Sciatic nerve (tissue), 2 donors: ENCODE measurements at regions not wholly inside any gene's neighbourhood (a gene's known extent, or its start where the extent isn't known, plus 50 kb on each side); places are given as distances from the start of the nearest gene placed in this dataset.
"Not testable (repeated sequence)": the region's sequence is repeated elsewhere in the genome, so short reads cannot be mapped to it uniquely, and the experiment has no call there.

ENCODE experiments used
- ATAC-seq: fragments of 200-7000 bp; cut with Tn5 transposase; one replicate; pipeline ENCODE4 v1.9.1; 2020; ENCODE audit warnings: mild to moderate bottlenecking, moderate library complexity
- DNase-seq: peaks from one replicate; pipeline ENCODE4 v3.0.0-alpha.2; 2020; ENCODE audit warnings: low spot score
- intact Hi-C: fragments of 100-400 bp; cut with DNase I; formaldehyde crosslinking; loops from one replicate; pipeline ENCODE4 v1.14.2; 2022
- donor health status: DM: no; HTN: no; CAD: no.
- donor health status: DM: no; HTN: no; CAD: no.

DNA sequence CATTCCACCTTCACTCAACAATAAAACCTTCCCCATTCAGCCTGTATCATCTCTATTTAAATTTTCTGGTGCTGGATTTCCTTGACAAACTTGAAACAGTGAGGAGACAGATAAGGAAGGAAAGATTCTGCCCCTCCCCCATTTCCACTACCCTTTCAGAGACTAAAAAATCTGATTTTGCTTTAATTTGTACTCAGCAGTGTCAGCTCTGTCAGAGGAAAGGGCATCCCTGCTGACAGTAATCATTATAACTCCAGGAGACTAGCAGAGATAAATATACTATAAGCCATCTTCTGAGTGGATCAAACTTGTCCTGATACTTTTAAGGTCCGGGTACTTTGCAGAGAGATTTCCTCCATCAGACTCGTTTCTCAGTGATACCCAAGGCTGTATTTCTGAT lies 155.6 kb downstream of the SAMD5 start:
- ATAC-seq (no peak), DNase-seq (no peak)
- intact Hi-C loops, result no loop called here

DNA sequence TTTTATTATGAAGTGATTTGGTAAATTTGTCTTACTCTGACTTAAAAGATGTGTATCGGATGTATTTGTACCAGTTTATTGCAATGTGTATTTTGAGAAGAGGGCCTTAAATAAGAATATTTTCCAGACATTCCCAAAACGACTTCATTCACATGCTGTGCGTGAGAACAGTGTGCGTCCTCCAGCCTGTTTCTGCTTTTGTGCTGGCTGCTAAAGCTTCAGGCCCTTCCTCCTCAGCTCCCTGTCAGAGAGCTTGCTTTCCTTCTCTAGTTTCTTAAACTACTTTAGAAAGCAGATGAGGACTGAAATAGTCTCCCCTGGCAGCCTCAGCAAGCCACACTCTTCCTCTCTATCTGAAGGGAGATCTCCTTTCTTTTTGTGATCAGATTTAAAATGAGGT lies 157.8 kb downstream of the SAMD5 start:
- intact Hi-C loops, result no loop called here
- DNase-seq (no peak), ATAC-seq (no peak)

DNA sequence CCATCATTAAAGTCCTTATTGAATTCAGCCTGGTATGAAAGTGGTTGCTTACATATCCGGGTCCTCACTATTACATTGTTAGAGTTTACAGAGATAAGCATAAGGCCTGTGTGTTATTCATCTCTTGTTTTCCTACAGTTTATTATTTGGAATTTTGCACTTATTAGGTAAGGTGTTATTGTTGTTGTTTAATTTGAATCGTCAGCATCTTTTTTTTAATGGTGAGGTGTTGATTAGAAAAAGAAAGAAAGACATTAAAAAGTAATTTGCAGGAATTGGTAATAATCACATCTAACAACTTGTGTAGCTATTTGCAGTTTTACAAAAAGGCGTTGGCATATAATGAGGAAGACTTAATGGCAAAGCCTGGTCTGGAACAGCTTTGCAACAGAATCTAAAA lies 158.6 kb downstream of the SAMD5 start:
- intact Hi-C loops, result no loop called here
- DNase-seq (no peak), ATAC-seq (no peak)

DNA sequence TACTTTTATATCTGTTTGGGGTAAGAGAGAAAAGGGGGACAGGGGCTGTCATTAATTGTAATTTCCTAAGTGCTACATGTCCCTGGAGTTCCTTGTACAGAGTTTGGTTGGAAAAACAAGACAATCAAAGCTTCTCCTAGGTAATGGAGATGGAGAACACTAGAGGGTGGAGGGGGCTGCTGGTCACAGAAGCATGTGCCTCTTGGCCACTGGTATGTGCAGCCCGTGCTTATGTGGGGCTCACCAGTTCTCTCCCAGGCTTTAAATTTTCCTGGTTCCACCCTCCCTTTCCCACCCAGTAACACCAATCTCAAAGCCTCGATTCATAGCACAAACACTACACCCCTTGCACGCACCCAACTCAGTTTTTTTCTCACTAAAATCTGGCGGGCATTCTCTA lies 165.6 kb downstream of the SAMD5 start:
- DNase-seq, result no peak
- no peak for ATAC-seq
- intact Hi-C loops, result no loop called here

DNA sequence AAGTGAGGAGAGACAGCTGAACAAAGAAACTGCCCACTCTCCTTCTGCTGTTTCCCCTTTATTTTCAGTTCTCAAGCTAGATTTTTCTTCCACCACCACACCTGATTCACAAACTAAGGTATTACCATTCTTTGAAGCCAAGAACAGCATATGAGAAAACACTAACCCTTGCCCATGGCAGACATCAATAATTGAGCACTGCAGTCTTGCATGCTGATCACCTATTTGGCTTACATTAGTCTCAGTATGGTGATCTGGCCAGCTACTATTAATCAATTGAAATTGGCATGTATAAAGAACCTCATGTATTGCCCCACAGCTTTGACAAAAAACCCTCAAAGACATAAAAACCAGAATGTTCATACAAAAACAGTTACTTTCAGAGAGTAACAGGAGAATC lies 166.3 kb downstream of the SAMD5 start:
- intact Hi-C loops, result no loop called here
- DNase-seq (no peak), ATAC-seq (no peak)

DNA sequence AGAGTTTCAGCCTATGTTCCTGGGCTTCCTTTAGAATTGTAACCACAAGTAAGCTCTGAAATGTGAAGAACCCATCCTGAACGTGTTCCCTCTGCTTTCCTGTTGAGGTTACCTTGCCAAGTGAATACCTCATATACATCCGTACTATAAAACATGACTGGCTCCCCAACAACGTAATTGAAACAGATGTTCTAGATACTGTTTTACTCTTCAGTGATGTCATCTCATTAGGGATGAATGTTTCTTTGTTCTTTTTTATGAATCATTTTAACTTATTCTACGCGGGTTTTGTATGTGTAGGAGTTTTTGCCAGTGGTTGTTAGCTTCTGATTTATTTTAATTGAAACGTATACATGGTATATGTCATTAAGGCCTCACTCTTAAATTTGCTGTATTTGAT lies 166.8 kb downstream of the SAMD5 start:
- ATAC-seq (no peak), DNase-seq (no peak)
- intact Hi-C loops, result no loop called here

DNA sequence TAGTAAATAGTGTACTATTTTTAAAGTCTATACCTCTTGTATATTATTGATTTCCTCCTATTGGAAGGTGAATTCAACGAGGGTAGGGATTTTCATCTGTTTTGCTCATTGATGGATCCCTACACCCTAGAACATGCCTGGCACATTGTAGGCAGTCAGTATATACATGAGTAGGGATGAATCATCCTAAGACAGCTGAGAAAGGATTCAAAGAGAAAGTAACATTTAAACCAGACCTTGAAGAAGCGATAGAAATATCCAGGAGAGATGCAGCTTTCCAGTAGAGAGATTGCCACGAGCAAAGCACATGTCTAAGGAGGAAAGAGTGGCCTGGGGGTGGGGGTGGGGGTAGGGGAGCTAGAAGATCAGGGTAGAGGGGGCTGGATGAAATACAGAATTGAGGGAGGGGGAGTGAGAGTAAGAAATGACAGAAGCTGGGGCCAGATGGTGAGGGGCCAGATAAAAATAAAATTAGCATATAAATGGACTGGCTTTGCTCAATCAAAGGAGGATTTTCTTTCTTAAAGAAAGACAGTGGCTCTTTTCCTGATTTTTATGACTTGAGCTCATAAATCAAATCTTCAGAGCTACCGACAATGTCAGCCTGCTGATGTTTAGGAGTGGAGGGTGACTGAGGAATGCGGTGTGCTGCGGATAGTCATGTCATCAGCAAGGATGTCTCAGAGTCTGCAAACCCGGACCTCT lies 168.2 kb downstream of the SAMD5 start:
- ATAC-seq (no peak), DNase-seq (no peak)
- intact Hi-C loops, result no loop called here

DNA sequence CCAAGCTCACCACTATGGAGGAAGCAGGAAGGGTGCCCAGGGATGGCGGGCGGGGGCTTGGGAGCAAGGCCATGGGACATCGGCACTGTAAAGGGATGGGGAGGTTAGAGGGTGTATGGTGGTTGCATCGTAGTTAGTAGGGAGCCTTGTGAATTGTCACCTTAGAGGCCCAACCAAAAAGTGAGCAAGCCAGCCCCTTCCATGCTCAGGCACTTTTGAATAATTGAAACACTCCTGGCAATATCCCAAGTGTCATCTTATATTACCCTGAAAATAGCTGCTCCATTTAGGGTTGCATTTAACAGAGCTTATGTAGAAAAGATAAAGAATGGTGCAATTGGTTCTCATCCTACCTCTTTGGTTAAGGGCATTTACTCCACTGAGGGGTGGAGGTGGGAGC lies 169.2 kb downstream of the SAMD5 start:
- intact Hi-C loops, result no loop called here
- ATAC-seq (no peak), DNase-seq (no peak)

DNA sequence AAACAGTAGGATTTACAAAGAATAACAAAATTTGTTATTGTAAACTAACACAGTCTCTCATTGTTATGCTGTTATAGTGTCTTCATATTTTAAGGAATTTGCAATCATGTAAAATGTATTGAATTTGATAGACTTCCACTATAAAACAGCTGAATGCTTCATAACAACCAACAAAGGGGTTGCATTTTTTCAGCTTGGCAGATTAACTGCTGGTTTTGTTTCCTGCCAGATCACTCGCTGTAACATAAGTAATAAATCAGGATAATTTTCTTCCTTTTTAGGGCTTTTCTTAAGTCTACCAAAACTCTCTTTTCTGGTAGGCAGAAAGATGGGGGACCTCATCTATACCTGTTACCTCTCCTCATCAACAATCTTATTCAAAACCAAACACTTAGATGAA lies 169.8 kb downstream of the SAMD5 start:
- DNase-seq (no peak), ATAC-seq (no peak)
- intact Hi-C loops, result no loop called here

DNA sequence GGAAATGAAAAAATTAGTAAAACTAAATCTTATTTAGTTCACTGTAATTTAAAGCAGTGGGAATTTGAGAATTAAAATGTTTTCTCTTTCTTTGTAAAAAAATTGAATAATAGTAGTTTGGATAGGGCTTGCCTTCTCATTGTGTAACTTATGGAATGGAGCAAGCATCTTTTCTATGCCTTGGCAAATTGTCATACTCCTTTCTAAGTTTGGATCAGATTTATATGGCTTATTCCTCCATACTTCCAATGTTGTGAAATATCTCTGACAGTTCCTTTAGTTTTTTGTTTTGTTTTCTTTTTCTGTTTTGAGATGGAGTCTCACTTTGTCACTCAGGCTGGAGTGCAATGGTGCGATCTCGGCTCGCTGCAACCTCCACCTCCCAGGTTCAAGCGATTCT lies 176.4 kb downstream of the SAMD5 start:
- DNase-seq (no peak), ATAC-seq (no peak)
- intact Hi-C loops, result no loop called here

DNA sequence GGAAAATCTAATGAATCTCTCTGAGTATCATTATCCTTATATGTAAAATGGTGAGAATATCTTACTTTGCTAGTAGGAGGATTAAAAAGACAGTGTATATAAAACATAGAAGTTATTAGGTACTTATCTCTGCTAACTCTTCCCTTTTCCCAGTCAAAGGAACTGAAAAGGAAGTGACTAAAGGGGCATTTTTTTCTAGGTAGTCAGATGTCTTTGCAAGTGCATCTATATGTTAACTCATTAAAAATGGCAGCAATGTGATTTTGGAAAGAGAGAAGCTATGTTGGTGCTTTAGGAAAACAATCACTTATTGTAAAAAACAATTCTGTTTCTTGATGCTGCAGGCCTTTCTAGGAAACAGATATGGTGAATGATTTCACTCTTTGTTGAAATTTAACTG lies 180.9 kb downstream of the SAMD5 start:
- no peak for DNase-seq
- no peak for ATAC-seq
- intact Hi-C loops, result no loop called here

DNA sequence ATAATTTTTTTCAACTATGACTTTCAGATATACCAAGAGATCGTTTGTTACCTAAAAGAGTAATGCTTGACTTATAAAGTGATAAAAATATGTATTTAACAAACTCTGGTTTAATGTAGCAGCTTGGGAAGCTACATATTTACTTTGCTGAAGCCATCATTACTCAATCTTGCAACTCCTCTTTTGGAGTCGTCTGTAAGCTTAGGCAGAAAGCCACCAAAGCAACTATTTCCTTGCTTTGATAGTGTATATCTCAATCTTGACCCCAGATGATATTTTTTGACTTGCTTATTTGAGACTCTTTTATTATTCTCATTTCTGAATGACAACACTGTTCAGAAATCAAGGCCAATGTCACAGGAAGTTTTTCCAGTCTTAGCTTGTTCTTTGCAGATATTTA lies 183.0 kb downstream of the SAMD5 start:
- DNase-seq (no peak), ATAC-seq (no peak)
- intact Hi-C loops, result no loop called here

DNA sequence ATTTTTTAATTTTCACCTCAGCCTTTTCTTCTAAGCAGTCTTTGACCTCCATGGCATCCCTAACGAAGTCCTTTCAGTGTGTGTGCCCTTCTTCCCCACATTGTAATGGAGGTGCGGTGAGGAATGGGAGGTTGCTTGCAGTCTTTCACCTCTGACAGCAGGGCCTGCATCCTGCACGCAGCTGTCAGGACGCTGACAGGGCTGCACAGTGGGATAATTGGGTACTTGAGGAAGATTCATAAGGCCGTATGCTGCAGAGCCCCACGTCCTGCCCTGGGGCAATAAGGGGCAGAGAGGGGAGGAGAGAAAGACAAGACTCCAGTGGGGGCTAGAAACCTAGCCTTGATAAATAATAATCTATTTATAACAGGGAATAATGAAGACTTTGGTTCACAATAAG lies 184.7 kb downstream of the SAMD5 start:
- intact Hi-C loops, result no loop called here
- no peak for ATAC-seq

DNA sequence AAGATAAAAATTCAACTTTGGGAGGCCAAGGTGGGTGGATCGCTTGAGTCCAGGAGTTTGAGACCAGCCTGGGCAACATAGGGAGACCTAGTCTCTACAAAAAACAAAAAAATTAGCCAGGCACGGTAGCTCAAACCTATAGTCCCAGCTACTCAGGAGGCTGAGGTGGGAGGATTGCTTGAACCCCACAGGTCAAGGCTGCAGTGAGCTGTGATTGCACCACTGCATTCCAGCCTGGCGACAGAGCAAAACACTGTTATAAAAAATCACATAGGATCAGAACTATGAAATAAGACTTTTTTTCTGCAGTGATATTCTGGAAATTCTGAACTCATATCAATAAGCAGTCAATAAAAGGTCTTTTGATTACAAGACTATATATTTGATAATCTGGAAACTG lies 186.1 kb downstream of the SAMD5 start:
- intact Hi-C loops, ATAC-seq, DNase-seq: not testable (repeated sequence)

More for the DNA sequence above, 184.7 kb downstream of the SAMD5 start:
- DNase-seq, result no peak

DNA sequence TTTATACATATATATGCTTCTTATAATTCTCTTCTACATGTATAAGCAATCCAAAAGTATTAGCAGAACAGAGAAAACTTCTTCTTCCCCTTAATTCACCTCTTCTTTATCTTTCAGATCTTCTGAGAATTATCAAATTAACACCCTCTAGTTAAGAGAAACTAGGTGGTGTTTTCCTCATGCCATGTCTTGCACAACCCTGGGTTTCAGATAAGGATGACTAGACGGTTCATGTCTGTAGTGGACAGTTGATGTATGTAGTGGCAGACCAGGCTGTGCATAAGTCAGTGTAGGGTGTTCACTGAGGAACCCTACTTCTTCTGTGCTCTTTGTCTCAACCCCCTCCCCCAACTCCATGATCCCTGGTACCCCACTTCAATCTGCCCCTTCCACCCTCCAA lies 187.3 kb downstream of the SAMD5 start:
- DNase-seq (no peak), ATAC-seq (no peak)
- intact Hi-C loops, result no loop called here

DNA sequence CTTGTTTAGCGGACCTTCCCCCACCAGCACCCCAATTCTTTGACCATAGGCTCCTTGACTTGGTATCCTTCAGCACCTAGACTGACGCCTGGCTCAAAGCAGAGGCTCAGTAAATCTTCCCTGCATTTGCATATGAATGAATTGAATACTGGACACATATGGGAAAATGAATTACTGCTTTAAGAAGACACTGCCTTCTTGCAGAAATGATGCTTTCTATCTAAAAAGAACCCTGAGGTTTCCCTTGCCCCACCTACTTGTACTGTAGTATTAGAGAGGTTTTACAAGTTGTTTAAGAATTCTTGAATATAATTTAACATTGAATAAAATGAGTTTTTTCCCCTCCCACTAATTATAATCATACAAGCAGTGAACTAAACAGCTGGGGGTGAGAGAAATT lies 190.7 kb downstream of the SAMD5 start:
- DNase-seq (no peak), ATAC-seq (no peak)
- intact Hi-C loops, result no loop called here

DNA sequence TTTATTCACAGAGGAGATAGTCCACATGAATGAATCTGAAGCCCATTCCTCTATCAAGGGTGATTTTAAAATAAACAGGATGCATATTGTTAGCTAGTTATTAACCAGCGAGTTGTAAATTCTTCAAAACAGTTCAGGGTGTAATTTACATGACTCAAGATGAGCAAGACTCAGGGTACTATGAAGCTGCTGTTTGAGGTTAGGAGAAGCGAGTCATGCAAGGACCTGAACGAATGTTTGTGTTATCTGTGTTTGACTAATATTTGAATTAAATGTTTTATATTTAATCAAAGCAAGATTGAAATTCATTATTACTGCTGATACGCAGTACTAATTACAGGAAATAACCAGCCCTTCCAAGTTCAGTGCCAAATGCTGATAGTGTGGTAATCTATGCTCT lies 191.1 kb downstream of the SAMD5 start:
- intact Hi-C loops, result no loop called here
- ATAC-seq (no peak), DNase-seq (no peak)

DNA sequence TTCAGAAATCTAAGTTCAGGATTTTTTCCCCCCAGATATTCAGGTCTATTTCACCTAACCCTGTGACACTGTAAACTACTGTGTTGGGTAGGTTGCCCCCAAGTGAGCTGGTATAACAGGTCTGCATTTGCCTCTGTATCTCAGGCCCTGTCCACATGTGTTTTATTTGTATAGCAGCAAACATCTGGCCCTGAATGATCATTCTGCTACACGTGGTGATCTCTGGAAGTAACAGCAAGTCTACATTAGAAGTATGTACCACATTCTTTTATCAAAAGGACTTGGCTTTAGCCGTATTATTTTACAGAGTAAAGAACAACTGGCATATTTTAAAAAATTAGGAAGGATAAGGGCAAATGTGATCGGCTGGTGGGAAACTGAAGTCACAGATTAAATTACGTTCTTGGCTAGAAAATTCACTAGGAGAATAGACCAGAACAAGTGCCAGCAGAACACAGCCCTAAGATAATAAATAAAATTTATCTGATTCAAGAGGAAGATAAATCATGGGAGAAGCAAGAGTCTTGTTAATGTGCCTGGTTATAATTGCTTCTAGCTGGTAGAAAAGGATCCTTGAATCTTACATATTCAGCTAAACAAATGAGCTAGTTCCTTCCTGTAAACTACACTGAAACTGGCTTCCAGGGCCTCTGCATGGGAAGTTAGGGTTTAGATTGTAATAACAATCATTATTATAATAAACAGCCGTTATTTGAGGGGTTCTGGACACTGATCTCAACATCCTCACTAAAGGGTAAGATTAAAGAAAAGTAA lies 192.1 kb downstream of the SAMD5 start:
- intact Hi-C loops, result no loop called here
- ATAC-seq (no peak), DNase-seq (no peak)

DNA sequence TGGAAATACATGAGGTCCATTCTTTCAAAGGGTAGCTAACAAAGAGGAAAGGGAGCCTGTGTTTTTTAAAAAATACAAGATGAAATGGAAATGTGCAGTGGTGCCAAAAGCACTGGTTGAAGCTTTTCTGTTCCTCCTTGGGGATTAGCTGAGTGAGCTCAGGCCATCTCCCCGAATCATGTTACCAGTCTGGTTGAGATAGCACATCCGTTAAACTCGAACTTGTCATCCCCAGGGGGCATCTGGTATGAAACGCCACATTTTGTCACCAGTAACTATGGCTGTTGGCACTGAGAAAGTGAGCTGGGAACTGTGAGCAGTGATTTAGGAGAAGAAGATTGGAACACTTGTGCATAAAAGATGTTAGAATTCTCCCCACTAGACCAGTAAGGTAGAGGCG lies 196.2 kb downstream of the SAMD5 start:
- DNase-seq, result no peak
- intact Hi-C loops, result no loop called here
- no peak for ATAC-seq

DNA sequence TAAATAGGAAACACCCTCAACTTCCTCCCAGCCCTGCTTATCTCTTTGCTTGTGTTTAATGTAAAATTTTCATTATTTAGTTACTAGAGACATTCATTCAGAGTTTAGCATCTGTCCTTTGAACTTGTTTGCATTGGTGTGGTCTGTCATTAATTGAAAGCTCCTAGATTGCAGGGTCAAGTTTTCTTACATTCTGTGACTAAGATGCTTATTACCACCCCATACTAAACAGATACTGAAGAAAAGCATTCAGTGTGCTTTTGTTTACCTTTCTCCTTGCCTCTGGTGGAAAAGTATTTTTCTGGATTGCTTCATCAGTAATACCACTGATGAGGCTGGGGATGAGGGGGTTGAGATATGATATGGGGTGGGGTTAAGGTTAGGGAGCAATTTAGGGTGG lies 199.0 kb downstream of the SAMD5 start:
- intact Hi-C loops, result no loop called here
- ATAC-seq (no peak), DNase-seq (no peak)

DNA sequence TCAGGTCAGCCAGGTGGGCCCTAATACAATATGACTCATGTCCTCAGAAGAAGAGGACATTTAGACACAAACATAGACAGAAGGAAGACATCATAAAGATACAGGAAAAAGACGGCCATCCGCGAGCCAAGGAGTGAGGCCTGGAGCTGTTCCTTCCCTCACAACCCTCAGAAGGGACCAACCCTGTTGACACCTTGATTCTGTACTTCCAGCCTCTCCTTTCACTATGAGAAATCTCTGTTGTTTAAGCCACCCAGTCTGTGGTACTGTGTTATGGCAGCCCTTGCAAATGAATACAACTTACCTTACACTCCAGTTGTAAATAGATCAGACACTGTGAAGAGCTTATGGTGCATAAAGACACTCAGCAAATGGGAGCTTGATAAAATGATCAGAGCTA lies 199.7 kb downstream of the SAMD5 start:
- no peak for ATAC-seq
- intact Hi-C loops, result no loop called here
- no peak for DNase-seq
